ENCODE measurements at regions not wholly inside any gene's neighbourhood (a gene's known extent, or its start where the extent isn't known, plus 50 kb on each side); places are given as distances from the start of the nearest gene placed in this dataset.

GRCh38 chr21:25002676-25003075 is 604.6 kb downstream of the MRPL39 start:
- DNase-seq (ENCODE audit: extremely low read depth in 1 of 11, low read depth in 9 of 11, low spot score in 4 of 11) = no peak

DNA sequence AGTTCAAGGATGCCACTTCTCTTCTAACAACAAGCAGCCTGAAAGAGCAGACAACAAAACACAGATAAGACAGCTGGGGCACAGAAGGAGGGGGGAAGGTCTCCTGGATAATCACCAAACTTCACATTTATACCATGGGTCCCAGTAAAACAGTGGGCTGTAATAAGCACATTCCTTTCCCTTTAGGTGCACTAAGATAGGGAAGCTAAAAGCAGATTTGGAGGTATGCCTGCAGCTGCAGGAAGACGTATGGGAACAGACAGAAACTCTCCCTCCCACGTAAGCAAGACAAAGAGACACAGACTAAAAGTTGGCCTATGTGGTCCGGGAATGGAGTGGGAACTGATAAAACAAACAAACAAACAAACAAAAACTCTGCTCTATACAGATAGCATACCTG is 612.1 kb downstream of the MRPL39 start:
- DNase-seq (ENCODE audit: extremely low read depth in 1 of 11, low read depth in 9 of 11, low spot score in 4 of 11) = no peak

GRCh38 chr21:24994717-24995116 is 612.6 kb downstream of the MRPL39 start:
- DNase-seq (ENCODE audit: extremely low read depth in 1 of 11, low read depth in 9 of 11, low spot score in 4 of 11) = no peak

DNA sequence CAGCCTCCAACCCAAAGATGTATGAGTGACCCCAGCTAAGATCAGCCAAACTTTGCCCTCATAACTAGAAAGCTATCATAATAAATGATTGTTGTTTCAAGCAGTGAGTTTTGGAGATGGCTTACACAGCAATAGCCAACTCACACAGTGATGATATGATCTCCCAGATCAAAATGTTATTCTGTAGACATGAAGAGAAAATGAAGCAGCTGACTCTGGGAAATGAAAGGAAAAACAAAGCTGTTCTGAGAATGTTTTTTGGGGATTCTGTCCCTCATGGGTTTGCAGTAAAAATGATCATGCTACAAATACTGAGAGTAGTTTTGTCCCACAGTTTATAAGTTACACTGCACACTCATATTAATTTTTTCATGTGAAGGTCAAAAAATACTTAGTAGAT is 617.8 kb downstream of the MRPL39 start:
- DNase-seq (ENCODE audit: extremely low read depth in 1 of 11, low read depth in 9 of 11, low spot score in 4 of 11) = no peak

- DNase-seq (ENCODE audit: extremely low read depth in 1 of 11, low read depth in 9 of 11, low spot score in 4 of 11) = no peak
These were observed 618.3 kb downstream of the MRPL39 start for GRCh38 chr21:24988941-24989340.

DNA sequence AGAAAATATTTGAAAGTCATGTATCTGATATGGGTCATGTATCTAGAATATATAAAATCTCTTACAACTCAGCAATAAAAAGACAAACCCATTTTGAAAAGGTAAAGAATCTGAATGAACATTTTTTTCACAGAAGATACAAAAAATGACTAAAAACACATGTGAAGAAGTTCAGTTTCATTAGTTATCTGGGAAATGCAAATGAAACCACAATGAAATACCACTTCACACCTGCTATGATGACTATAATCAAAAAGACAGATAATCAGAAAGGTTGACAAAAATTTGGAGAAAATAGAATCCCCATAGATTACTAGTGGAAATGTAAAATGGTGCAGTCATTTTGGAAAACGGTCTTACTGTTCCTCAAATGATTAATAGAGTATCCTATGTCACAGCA is 631.0 kb downstream of the MRPL39 start:
- DNase-seq (ENCODE audit: extremely low read depth in 1 of 11, low read depth in 9 of 11, low spot score in 4 of 11) = no peak

- no peak for DNase-seq (ENCODE audit: extremely low read depth in 1 of 11, low read depth in 9 of 11, low spot score in 4 of 11)
These were observed 638.2 kb downstream of the MRPL39 start for GRCh38 chr21:24969068-24969467.

DNA sequence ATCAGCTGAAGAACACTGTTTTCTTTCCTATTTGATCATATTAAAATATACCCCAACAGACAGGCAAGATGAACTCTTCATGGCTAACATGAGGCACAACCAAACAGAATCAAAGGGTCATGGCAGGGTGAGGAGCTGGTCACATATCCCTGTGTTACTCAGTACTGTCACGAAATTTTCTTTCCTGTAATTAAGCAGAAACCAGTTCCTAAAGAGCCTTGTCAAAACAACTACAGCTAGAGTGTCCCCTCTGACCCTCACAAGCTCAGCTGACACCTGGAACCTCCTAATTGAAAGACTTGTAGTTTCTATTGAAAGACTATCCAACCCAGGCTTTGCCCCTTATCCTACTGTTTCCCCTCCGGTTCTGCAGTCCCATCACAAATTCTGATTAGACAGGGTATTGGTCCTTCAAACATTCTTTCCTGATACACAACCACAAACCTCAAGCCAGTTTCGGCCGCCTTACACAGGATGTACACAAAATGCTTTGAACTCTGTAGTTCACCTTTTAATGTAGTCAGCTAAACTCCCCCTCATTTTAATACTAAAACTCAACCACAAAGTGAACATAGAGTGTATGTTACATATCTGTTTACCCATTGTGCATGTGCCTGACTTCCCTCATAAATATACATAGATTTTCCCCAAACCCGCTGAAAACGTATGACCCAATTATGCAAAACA is 651.9 kb downstream of the MRPL39 start:
- no peak for DNase-seq (ENCODE audit: extremely low read depth in 1 of 11, low read depth in 9 of 11, low spot score in 4 of 11)

DNA sequence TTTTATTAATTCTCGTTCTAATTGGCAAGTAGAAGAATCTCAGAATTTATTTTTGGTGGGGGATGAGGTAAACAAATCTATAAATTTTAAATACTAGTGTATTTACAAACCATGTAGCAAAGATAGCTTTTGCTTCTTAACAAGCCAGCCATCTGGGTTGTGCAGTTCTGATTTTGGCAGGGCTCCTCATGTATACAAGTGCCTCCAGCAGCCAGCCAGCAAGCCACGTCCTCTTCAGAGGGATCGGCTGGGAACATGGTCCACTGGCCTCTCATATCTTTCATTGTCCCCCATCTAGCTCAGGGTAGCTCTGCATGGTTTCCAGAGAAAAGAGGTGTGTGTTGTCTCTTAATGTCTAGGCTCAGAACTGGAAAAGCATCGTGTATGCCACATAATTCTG is 659.1 kb downstream of the MRPL39 start:
- no peak for DNase-seq (ENCODE audit: extremely low read depth in 1 of 11, low read depth in 9 of 11, low spot score in 4 of 11)

DNA sequence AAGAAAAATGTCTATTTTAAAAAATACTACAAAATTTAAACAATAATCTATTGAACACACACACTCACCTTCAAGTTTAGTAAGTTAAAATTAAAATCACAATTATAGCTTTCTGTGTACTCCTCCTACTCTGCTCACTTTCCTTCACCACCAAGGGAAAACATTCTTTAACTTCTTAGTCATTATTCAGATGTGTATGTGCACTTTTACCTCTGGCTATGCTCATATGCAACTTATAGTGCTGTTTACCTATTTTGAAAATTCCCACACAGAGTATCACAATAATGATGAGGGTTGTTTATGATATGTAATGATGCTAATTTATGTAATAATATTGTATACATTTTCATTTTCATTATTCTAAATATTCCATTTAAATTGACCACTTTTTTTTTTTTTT is 661.4 kb downstream of the MRPL39 start:
- DNase-seq (ENCODE audit: extremely low read depth in 1 of 11, low read depth in 9 of 11, low spot score in 4 of 11) = no peak

- no peak for DNase-seq (ENCODE audit: extremely low read depth in 1 of 11, low read depth in 9 of 11, low spot score in 4 of 11)
These were observed 665.7 kb downstream of the MRPL39 start for GRCh38 chr21:24941316-24942185.

DNA sequence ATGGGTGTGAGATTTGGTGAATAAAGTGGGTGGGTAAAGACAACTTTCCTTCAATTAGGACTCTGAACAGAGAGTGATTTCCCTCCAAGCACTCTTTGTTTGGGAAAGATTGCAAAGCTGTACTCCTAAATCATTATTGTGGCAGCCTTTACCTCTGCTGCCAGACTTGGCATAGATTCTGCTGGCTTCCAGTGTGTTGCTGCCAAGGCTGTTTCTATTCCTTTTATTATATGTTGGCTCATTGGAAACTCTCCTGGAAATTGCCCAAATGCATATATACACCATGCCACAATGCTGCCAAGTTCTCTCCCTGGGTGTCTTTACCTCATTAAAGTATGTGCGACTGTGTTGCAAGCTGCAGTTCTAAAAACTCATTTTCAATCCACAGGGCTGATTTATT is 668.0 kb downstream of the MRPL39 start:
- DNase-seq (ENCODE audit: extremely low read depth in 1 of 11, low read depth in 9 of 11, low spot score in 4 of 11) = no peak

GRCh38 chr21:24938573-24938972 is 668.7 kb downstream of the MRPL39 start:
- DNase-seq (ENCODE audit: extremely low read depth in 1 of 11, low read depth in 9 of 11, low spot score in 4 of 11) = no peak

- DNase-seq (ENCODE audit: extremely low read depth in 1 of 11, low read depth in 9 of 11, low spot score in 4 of 11) = no peak
These were observed 671.3 kb downstream of the MRPL39 start for GRCh38 chr21:24935991-24936390.

- DNase-seq (ENCODE audit: extremely low read depth in 1 of 11, low read depth in 9 of 11, low spot score in 4 of 11) = no peak
These were observed 696.7 kb downstream of the MRPL39 start for GRCh38 chr21:24910591-24910990.

- no peak for DNase-seq (ENCODE audit: extremely low read depth in 1 of 11, low read depth in 9 of 11, low spot score in 4 of 11)
These were observed 703.2 kb downstream of the MRPL39 start for GRCh38 chr21:24903994-24904635.

DNA sequence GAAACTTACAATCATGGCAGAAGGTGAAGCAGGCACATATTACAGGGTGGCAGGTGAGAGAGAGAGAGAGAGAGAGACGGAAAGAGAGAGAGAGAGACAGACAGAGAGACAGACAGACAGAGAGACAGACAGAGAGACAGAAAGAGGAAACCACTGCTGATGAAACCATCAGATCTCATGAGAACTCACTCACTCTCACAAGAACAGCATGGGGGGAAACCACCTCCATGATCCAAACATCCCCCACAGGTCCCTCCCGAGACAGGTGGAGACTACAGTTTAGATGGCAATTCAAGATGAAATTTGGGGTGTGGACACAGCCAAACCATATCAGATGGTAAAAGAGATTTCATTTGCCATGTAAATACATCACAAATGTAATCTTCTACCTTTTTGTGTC is 708.1 kb downstream of the MRPL39 start:
- no peak for DNase-seq (ENCODE audit: extremely low read depth in 1 of 11, low read depth in 9 of 11, low spot score in 4 of 11)

GRCh38 chr21:24897883-24898282 is 709.4 kb downstream of the MRPL39 start:
- no peak for DNase-seq (ENCODE audit: extremely low read depth in 1 of 11, low read depth in 9 of 11, low spot score in 4 of 11)

DNA sequence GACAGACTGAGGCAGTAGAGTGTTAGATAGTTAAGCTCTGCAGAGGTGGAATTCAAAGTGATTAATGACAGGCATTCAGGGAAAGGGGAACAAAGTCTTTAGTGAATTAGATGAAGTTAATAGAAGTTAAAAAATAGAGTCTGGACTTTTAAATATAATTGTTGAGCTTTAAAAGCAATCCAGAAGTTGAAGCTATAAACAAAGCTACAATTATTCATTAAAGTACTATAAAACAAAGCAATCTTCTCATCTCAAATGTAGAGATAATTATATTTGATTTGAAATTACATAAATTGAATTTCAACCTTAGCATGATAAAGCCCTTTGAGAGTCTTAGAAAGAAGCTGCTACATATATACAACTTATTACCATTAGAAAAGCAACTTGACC is 710.6 kb downstream of the MRPL39 start:
- DNase-seq (ENCODE audit: extremely low read depth in 1 of 11, low read depth in 9 of 11, low spot score in 4 of 11) = no peak

Data from renal cortex interstitium (tissue), 11 donors.